ENCODE measurements at regions not wholly inside any gene's neighbourhood (a gene's known extent, or its start where the extent isn't known, plus 50 kb on each side); places are given as distances from the start of the nearest gene placed in this dataset.

GRCh38 chr10:131636841-131637724, 263.7 kb upstream of the PPP2R2D start:
- H4K20me1 ChIP-seq (replicated peaks; ENCODE audit: control insufficient read depth, extremely low read depth, insufficient read depth, low read length) = no peaks in the 10 kb centered on the region
- H3K27me3 ChIP-seq (ENCODE audit: control insufficient read depth in 2 of 2, insufficient read depth in 2 of 2, low read length in 2 of 2) = no peaks in the 10 kb centered on the region
- BruUV-seq (replicated peaks) = no TSS peak
- H3K4me1 ChIP-seq (ENCODE audit: control insufficient read depth, extremely low read depth, insufficient read depth, low read length) = no peaks in the 10 kb centered on the region
- H3K9me3 ChIP-seq (replicated peaks; ENCODE audit: control insufficient read depth, insufficient read depth, low read length) = peaks cover 12% of the 10 kb centered on the region
- no peak for TF ChIP-seq POLR2AphosphoS5 (IDR thresholded peaks at IDR 0.05; ENCODE audit: insufficient read depth, low read depth, low read length)
- no peak for TF ChIP-seq GATA2 (IDR thresholded peaks at IDR 0.05; ENCODE audit: insufficient read depth, insufficient read length, low read depth, low read length)
- no peak for TF ChIP-seq EZH2 (IDR thresholded peaks at IDR 0.05; ENCODE audit: borderline replicate concordance, low read depth, low read length, severe bottlenecking)
- TF ChIP-seq POLR2A (IDR thresholded peaks at IDR 0.05; ENCODE audit: low read depth, low read length) = no peak
- TF ChIP-seq MAX (IDR thresholded peaks at IDR 0.05; ENCODE audit: insufficient read depth, insufficient read length) = no peak
- TF ChIP-seq CTCF (IDR thresholded peaks at IDR 0.05; ENCODE audit: extremely low read depth in 1 of 2, insufficient read depth in 1 of 2, low read depth in 1 of 2, low read length in 2 of 2) = no peak
- TF ChIP-seq MYC (IDR thresholded peaks at IDR 0.05; ENCODE audit: low read depth, low read length) = no peak
- H3K9ac ChIP-seq (replicated peaks; ENCODE audit: extremely low read depth, insufficient read depth, low read length) = no peak overlapping the region
- no peak overlapping the region for H3K4me2 ChIP-seq (ENCODE audit: insufficient read depth, low read length)
- CTCF ChIA-PET = no interaction called here
- POLR2A ChIA-PET = no interaction called here
- H3K36me3 ChIP-seq (ENCODE audit: control insufficient read depth in 2 of 2, extremely low read depth in 1 of 2, insufficient read depth in 2 of 2, low read length in 2 of 2) = no peaks in the 10 kb centered on the region
- dilution Hi-C loops (cut with MboI; ENCODE audit: extremely low pct_ligation_motif_present, low sequenced_read_pairs) (no loop called here), intact Hi-C loops (cut with micrococcal nuclease) (no loop called here)
- H3K27ac ChIP-seq (ENCODE audit: insufficient read depth, low read depth, low read length) = no peak overlapping the region
- H3K4me3 ChIP-seq (replicated peaks in 1 of 3; ENCODE audit: insufficient read depth in 1 of 3, low read depth in 1 of 3, low read length in 3 of 3) = no peak overlapping the region
- no peaks in the 10 kb centered on the region for H3K9me1 ChIP-seq (replicated peaks; ENCODE audit: control insufficient read depth, extremely low read depth, insufficient read depth, low read length)
- FAIRE-seq (no peak), DNase-seq (ENCODE audit: low read depth, low spot score) (no peak)
- no peaks in the 10 kb centered on the region for H3K79me2 ChIP-seq (ENCODE audit: control insufficient read depth, insufficient read depth, low read length)
- H2AFZ ChIP-seq (ENCODE audit: low read depth, low read length) = no peak overlapping the region
